GM12865 (cell line): ENCODE measurements at regions not wholly inside any gene's neighbourhood (a gene's known extent, or its start where the extent isn't known, plus 50 kb on each side); places are given as distances from the start of the nearest gene placed in this dataset.
"Not testable (repeated sequence)": the region's sequence is repeated elsewhere in the genome, so short reads cannot be mapped to it uniquely, and the experiment has no call there.

ENCODE experiments used
- DNase-seq: peaks from one replicate; pipeline ENCODE4 v3.0.0; 2010; ENCODE audit warnings: low read depth
- H3K4me3 ChIP-seq: 2 replicates; pipeline ENCODE4 v1.5.1; 2011; ENCODE audit warnings: mild to moderate bottlenecking, low read depth, low read length, control low read depth
- CTCF ChIP-seq: IDR thresholded peaks from 2 replicates; pipeline ENCODE4 v1.5.1; 2011; ENCODE audit warnings: low read length, control low read depth, low read depth, inconsistent platforms; ENCODE audit not compliant: insufficient read depth; ENCODE audit errors: missing control alignments

GRCh38 chr3:125767641-125768040 is 172.3 kb upstream of the OSBPL11 start:
- no peak for TF ChIP-seq CTCF
- H3K4me3 ChIP-seq, result no peak overlapping the region
- no peak for DNase-seq

GRCh38 chr3:125768821-125769220 is 173.5 kb upstream of the OSBPL11 start:
- not testable (repeated sequence) for H3K4me3 ChIP-seq, DNase-seq

GRCh38 chr3:125771506-125771905 is 176.2 kb upstream of the OSBPL11 start:
- DNase-seq, H3K4me3 ChIP-seq: not testable (repeated sequence)

GRCh38 chr3:125774433-125775034 is 179.2 kb upstream of the OSBPL11 start:
- not testable (repeated sequence) for DNase-seq, H3K4me3 ChIP-seq

- not testable (repeated sequence) for DNase-seq, H3K4me3 ChIP-seq
These were observed 179.8 kb upstream of the OSBPL11 start for GRCh38 chr3:125775106-125775505.

GRCh38 chr3:125775606-125776294 is 180.5 kb upstream of the OSBPL11 start:
- not testable (repeated sequence) for H3K4me3 ChIP-seq, DNase-seq

GRCh38 chr3:125779276-125779675 is 184.0 kb upstream of the OSBPL11 start:
- DNase-seq, H3K4me3 ChIP-seq: not testable (repeated sequence)

GRCh38 chr3:125779918-125780317 is 184.6 kb upstream of the OSBPL11 start:
- H3K4me3 ChIP-seq, DNase-seq: not testable (repeated sequence)

GRCh38 chr3:125781678-125782077 is 186.4 kb upstream of the OSBPL11 start:
- not testable (repeated sequence) for H3K4me3 ChIP-seq, DNase-seq

- DNase-seq, H3K4me3 ChIP-seq: not testable (repeated sequence)
These were observed 178.7 kb upstream of the ROPN1B start for GRCh38 chr3:125790312-125790711.

GRCh38 chr3:125791021-125791420 is 178.0 kb upstream of the ROPN1B start:
- DNase-seq, H3K4me3 ChIP-seq: not testable (repeated sequence)

- DNase-seq, H3K4me3 ChIP-seq: not testable (repeated sequence)
These were observed 159.0 kb upstream of the ROPN1B start for GRCh38 chr3:125810010-125810409.

- H3K4me3 ChIP-seq, result not testable (repeated sequence)
- DNase-seq, result peak; percentile 65
These were observed 146.8 kb upstream of the ROPN1B start for GRCh38 chr3:125822175-125822574.

- not testable (repeated sequence) for DNase-seq, H3K4me3 ChIP-seq
These were observed 137.8 kb upstream of the ROPN1B start for GRCh38 chr3:125831005-125831750.

GRCh38 chr3:125835562-125835961 is 133.4 kb upstream of the ROPN1B start:
- H3K4me3 ChIP-seq, DNase-seq: not testable (repeated sequence)

GRCh38 chr3:125836011-125836551 is 132.9 kb upstream of the ROPN1B start:
- DNase-seq, result peak; percentile 69
- peak overlapping the region; percentile 26 for H3K4me3 ChIP-seq

GRCh38 chr3:125836786-125837185 is 132.2 kb upstream of the ROPN1B start:
- not testable (repeated sequence) for H3K4me3 ChIP-seq
- DNase-seq, result peak; percentile 59

- not testable (repeated sequence) for H3K4me3 ChIP-seq, DNase-seq
These were observed 130.1 kb upstream of the ROPN1B start for GRCh38 chr3:125838857-125839256.
